ENCODE measurements at regions not wholly inside any gene's neighbourhood (a gene's known extent, or its start where the extent isn't known, plus 50 kb on each side); places are given as distances from the start of the nearest gene placed in this dataset.

DNA sequence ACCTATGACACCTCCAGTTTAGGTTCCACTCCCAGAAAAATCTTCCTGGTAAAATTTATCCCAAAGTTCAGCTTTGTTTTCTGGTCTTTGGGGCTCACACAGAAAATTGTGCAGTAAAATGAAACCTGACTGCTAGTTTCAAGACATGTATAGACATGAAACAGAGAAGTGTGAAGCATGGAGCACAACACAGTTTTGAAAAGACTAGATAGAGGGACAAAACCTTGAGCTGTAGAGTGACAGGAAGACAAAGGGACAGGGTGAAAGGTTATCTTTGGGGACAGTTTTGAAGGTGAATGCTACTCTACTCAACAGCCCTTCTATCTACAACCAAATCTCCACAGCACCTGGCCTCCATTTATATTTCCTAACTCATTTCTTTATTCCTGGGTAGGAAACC is 352.6 kb downstream of the RBM43 start:
- TF ChIP-seq EZH2 (IDR thresholded peaks at IDR 0.05) = no peak
- TF ChIP-seq, protein P1, sequence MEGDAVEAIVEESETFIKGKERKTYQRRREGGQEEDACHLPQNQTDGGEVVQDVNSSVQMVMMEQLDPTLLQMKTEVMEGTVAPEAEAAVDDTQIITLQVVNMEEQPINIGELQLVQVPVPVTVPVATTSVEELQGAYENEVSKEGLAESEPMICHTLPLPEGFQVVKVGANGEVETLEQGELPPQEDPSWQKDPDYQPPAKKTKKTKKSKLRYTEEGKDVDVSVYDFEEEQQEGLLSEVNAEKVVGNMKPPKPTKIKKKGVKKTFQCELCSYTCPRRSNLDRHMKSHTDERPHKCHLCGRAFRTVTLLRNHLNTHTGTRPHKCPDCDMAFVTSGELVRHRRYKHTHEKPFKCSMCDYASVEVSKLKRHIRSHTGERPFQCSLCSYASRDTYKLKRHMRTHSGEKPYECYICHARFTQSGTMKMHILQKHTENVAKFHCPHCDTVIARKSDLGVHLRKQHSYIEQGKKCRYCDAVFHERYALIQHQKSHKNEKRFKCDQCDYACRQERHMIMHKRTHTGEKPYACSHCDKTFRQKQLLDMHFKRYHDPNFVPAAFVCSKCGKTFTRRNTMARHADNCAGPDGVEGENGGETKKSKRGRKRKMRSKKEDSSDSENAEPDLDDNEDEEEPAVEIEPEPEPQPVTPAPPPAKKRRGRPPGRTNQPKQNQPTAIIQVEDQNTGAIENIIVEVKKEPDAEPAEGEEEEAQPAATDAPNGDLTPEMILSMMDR (IDR thresholded peaks at IDR 0.05) = no peak
